ENCODE measurements at regions not wholly inside any gene's neighbourhood (a gene's known extent, or its start where the extent isn't known, plus 50 kb on each side); places are given as distances from the start of the nearest gene placed in this dataset.

DNA sequence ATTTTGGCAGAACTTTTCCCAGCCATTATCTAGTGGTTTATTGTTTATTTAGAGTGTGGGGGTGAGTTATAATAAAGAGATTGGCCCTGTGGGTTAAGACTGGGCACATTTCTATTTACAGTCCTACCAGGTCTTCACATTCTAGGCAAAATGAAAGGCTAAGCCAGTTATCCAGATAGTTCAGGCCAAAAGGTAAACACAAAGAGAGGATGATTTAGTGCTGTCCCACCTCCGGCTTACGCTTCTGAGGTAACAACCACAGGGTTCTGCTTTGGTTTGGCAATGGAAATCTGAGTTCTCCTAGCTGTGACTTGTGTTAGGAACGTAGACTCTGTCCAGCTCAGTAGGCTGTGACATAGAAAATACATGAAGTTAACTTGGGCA lies 50.3 kb upstream of the PTPRK start:
- WGBS, 2 donors (ENCODE audit: low coverage in 1 of 2): 63 to 80% methylated on average over 1 to 3 of the region's 3 CpGs
- H3K27ac ChIP-seq: no peak overlapping the region

DNA sequence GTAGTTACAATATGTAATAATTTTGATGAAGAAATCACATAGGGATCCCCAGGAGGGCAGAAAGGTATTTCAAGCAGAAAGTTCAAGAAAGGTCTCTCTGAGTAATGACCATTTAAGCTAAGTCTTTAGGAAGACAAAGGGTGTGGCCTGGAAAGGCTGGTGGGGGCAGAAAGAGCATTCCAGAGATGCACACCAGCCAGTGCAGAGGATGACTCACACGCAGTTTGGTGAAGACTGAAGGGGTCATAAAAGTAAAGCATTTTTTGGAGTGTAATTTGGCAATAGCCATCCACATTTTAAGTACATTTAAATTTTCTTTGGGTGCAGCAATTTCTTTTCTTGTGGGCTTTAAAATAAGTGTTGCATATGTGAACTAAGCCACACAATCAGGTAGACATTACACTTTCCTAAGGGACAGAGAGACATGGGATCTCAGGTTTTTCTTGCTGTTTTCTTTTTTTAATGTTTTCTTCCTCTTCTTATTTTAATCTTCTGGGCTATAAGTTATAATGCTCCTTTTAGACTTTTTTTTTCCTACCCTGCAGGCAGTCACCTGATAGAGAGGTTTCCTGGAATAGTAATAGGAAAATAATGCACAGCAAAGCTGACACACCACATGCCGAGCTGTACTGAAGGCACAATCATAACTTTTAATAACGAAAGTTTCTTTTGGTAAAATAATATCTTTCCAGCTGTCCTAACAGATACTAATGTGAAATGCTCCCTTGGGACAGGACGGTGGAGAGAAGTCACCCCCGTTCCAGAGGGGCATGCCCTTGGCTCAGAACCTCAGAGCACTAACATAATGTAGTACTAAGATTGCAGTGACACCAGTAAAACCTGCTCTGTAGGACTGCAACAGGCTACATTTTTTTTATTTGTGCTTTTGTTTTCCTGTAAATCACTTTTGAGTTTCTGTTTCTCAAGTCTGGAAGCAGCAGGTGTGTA lies 49.6 kb upstream of the PTPRK start:
- ATAC-seq: no peak
- peaks cover 0 to 10% (median 3%) of the 10 kb centered on the region in 3 donors for H3K4me1 ChIP-seq
- H3K4me3 ChIP-seq: no peak overlapping the region
- H3K36me3 ChIP-seq: no peaks in the 10 kb centered on the region
- TF ChIP-seq POLR2AphosphoS5 (IDR thresholded peaks at IDR 0.05) (no peak), EP300 (IDR thresholded peaks at IDR 0.05) (no peak)
- no peak overlapping the region for H3K27ac ChIP-seq
- no peaks in the 10 kb centered on the region for H3K27me3 ChIP-seq
- 34 to 47% methylated on average over 2 to 5 of the region's 5 CpGs for WGBS, 2 donors (ENCODE audit: low coverage in 1 of 2)
- no peaks in the 10 kb centered on the region for H3K9me3 ChIP-seq

More for the DNA sequence above, 50.3 kb upstream of the PTPRK start:
- ATAC-seq: no peak
- H3K4me1 ChIP-seq: peaks cover 0 to 10% (median 3%) of the 10 kb centered on the region in 3 donors
- no peak for TF ChIP-seq POLR2AphosphoS5 (IDR thresholded peaks at IDR 0.05)
- TF ChIP-seq, protein P1, sequence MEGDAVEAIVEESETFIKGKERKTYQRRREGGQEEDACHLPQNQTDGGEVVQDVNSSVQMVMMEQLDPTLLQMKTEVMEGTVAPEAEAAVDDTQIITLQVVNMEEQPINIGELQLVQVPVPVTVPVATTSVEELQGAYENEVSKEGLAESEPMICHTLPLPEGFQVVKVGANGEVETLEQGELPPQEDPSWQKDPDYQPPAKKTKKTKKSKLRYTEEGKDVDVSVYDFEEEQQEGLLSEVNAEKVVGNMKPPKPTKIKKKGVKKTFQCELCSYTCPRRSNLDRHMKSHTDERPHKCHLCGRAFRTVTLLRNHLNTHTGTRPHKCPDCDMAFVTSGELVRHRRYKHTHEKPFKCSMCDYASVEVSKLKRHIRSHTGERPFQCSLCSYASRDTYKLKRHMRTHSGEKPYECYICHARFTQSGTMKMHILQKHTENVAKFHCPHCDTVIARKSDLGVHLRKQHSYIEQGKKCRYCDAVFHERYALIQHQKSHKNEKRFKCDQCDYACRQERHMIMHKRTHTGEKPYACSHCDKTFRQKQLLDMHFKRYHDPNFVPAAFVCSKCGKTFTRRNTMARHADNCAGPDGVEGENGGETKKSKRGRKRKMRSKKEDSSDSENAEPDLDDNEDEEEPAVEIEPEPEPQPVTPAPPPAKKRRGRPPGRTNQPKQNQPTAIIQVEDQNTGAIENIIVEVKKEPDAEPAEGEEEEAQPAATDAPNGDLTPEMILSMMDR (IDR thresholded peaks at IDR 0.05): no peak
- TF ChIP-seq POLR2A (IDR thresholded peaks at IDR 0.05): no peak
- TF ChIP-seq EP300 (IDR thresholded peaks at IDR 0.05): no peak
- H3K9me3 ChIP-seq: no peaks in the 10 kb centered on the region
- H3K27me3 ChIP-seq: no peaks in the 10 kb centered on the region
- H3K36me3 ChIP-seq: no peaks in the 10 kb centered on the region
- H3K4me3 ChIP-seq: no peak overlapping the region

Small RNAs in the stretch of these regions (small RNA-seq; reads per million reads assigned to genes)
- gene RF00019: 0 reads per million in 4 donors
